Fibroblast of lung (primary cell): ENCODE measurements at regions not wholly inside any gene's neighbourhood (a gene's known extent, or its start where the extent isn't known, plus 50 kb on each side); places are given as distances from the start of the nearest gene placed in this dataset.

Experiments
- DNase-seq, 2 donors: peaks; one replicate each; pipeline versions ENCODE4 v3.0.0 to v3.0.0-alpha.2; 2010; ENCODE audit warnings: low read depth in 2 of 2
- H2AFZ ChIP-seq: 2 replicates; pipeline ENCODE4 v1.5.1; 2012; ENCODE audit warnings: low read length, control low read depth, inconsistent platforms
- H3K27ac ChIP-seq: 2 replicates; pipeline ENCODE4 v1.5.1; 2011; ENCODE audit warnings: low read length, control low read depth; ENCODE audit not compliant: insufficient read depth
- H3K27me3 ChIP-seq: 2 replicates; pipeline ENCODE4 v1.5.1; 2011; ENCODE audit warnings: mild to moderate bottlenecking, low read length; ENCODE audit not compliant: control insufficient read depth, insufficient read depth
- H3K36me3 ChIP-seq: 2 replicates; pipeline ENCODE4 v1.5.1; 2011; ENCODE audit warnings: low read length; ENCODE audit not compliant: control insufficient read depth, insufficient read depth
- H3K4me1 ChIP-seq: 2 replicates; pipeline ENCODE4 v1.5.1; 2011; ENCODE audit warnings: low read length; ENCODE audit not compliant: control insufficient read depth, insufficient read depth; ENCODE audit errors: extremely low read depth
- H3K4me2 ChIP-seq: 2 replicates; pipeline ENCODE4 v1.5.1; 2011; ENCODE audit warnings: low read length, control low read depth; ENCODE audit not compliant: insufficient read depth; ENCODE audit errors: extremely low read depth
- H3K4me3 ChIP-seq, 4 experiments: fragments of 200-600 bp in 1 of 4; sonication (generic) in 1 of 4; replicated peaks in 1 of 4; 2 replicates each; pipeline ENCODE4 v1.5.1; 2011 to 2016; ENCODE audit warnings: low read length in 4 of 4, low read depth in 3 of 4, mild to moderate bottlenecking in 3 of 4, control low read depth in 2 of 4, inconsistent platforms in 1 of 4, mixed read lengths in 1 of 4; ENCODE audit not compliant: insufficient read depth in 1 of 4; ENCODE audit errors: control extremely low read depth in 1 of 4
- H3K79me2 ChIP-seq: 2 replicates; pipeline ENCODE4 v1.5.1; 2012; ENCODE audit warnings: mild to moderate bottlenecking, low read length, inconsistent platforms; ENCODE audit not compliant: control insufficient read depth, insufficient read depth
- H3K9ac ChIP-seq: 2 replicates; pipeline ENCODE4 v1.5.1; 2011; ENCODE audit warnings: mild to moderate bottlenecking, low read length, control low read depth; ENCODE audit not compliant: insufficient read depth
- H3K9me3 ChIP-seq: 2 replicates; pipeline ENCODE4 v1.5.1; 2012; ENCODE audit warnings: low read depth, low read length; ENCODE audit not compliant: control insufficient read depth, insufficient read depth
- H4K20me1 ChIP-seq: 2 replicates; pipeline ENCODE4 v1.5.1; 2011; ENCODE audit warnings: low read length; ENCODE audit not compliant: control insufficient read depth, insufficient read depth; ENCODE audit errors: extremely low read depth
- CTCF ChIP-seq, 2 donors: IDR thresholded peaks in 1 of 2; conservative IDR thresholded peaks in 1 of 2; 1 replicate in 1 of 2; 2 replicates in 1 of 2; pipeline ENCODE4 v1.5.1; 2011 to 2012; ENCODE audit warnings: low read length in 2 of 2, control low read depth in 1 of 2, inconsistent platforms in 1 of 2, low read depth in 1 of 2, mild to moderate bottlenecking in 1 of 2
- EZH2 ChIP-seq: IDR thresholded peaks from 2 replicates; pipeline ENCODE4 v1.5.1; 2012; ENCODE audit warnings: low read length, control low read depth, mild to moderate bottlenecking; ENCODE audit errors: missing control alignments

- Histone ChIP-seq H3K79me2 (no peaks in the 10 kb centered on the region), H3K4me1 (no peaks in the 10 kb centered on the region), H3K36me3 (no peaks in the 10 kb centered on the region), H3K27ac (no peak overlapping the region), H2AFZ (no peak overlapping the region), H3K4me3 (no peak overlapping the region), H3K27me3 (no peaks in the 10 kb centered on the region), H3K4me2 (no peak overlapping the region), H3K9ac (no peak overlapping the region), H3K9me3 (no peaks in the 10 kb centered on the region), H4K20me1 (no peaks in the 10 kb centered on the region)
- TF ChIP-seq CTCF (conservative IDR thresholded peaks at IDR 0.05 in 1 of 2, IDR thresholded peaks at IDR 0.05 in 1 of 2; ENCODE audit: low read depth in 1 of 2, low read length in 2 of 2) (no peak), EZH2 (no peak)
- DNase-seq = no peak
Measured at GRCh38 chr10:10389182-10389581, 628.5 kb upstream of the CELF2 start.

- no peak overlapping the region for H3K4me2 ChIP-seq
- peak in 1 of 2 donors; percentile 21 for DNase-seq
- H3K36me3 ChIP-seq = no peaks in the 10 kb centered on the region
- TF ChIP-seq EZH2 = no peak
- no peak for TF ChIP-seq CTCF (conservative IDR thresholded peaks at IDR 0.05 in 1 of 2, IDR thresholded peaks at IDR 0.05 in 1 of 2; ENCODE audit: low read depth in 1 of 2, low read length in 2 of 2)
- H2AFZ ChIP-seq = no peak overlapping the region
- no peaks in the 10 kb centered on the region for H4K20me1 ChIP-seq
- no peaks in the 10 kb centered on the region for H3K79me2 ChIP-seq
- H3K27ac ChIP-seq = no peak overlapping the region
- no peak overlapping the region for H3K4me3 ChIP-seq
- no peaks in the 10 kb centered on the region for H3K4me1 ChIP-seq
- H3K9me3 ChIP-seq = no peaks in the 10 kb centered on the region
- H3K9ac ChIP-seq = no peak overlapping the region
- H3K27me3 ChIP-seq = no peaks in the 10 kb centered on the region
Measured at GRCh38 chr10:10392511-10392910, 625.2 kb upstream of the CELF2 start.

- DNase-seq = peak in 1 of 2 donors; percentile 80
- no peak overlapping the region for H3K27ac ChIP-seq
Measured at GRCh38 chr10:10394933-10395658, 622.6 kb upstream of the CELF2 start.

More at GRCh38 chr10:10394933-10395658, 622.6 kb upstream of the CELF2 start:
- H3K79me2 ChIP-seq = no peaks in the 10 kb centered on the region
- H3K9ac ChIP-seq = no peak overlapping the region
- no peaks in the 10 kb centered on the region for H3K9me3 ChIP-seq
- TF ChIP-seq CTCF (conservative IDR thresholded peaks at IDR 0.05 in 1 of 2, IDR thresholded peaks at IDR 0.05 in 1 of 2; ENCODE audit: low read depth in 1 of 2, low read length in 2 of 2) (no peak), EZH2 (no peak)
- no peak overlapping the region for H2AFZ ChIP-seq
- no peaks in the 10 kb centered on the region for H3K27me3 ChIP-seq
- H3K36me3 ChIP-seq = no peaks in the 10 kb centered on the region
- no peaks in the 10 kb centered on the region for H3K4me1 ChIP-seq
- no peak overlapping the region for H3K4me3 ChIP-seq
- H4K20me1 ChIP-seq = no peaks in the 10 kb centered on the region
- no peak overlapping the region for H3K4me2 ChIP-seq
